Thoracic aorta (tissue), 2 donors: ENCODE measurements at regions not wholly inside any gene's neighbourhood (a gene's known extent, or its start where the extent isn't known, plus 50 kb on each side); places are given as distances from the start of the nearest gene placed in this dataset.

Experiments used
- ATAC-seq: fragments of 150-250 bp; one replicate; pipeline ENCODE4 v1.8.0; 2017; ENCODE audit warnings: low read depth; ENCODE audit not compliant: insufficient number of reproducible peaks, low FRiP score
- DNase-seq: peaks from one replicate; pipeline ENCODE4 v3.0.0-alpha.2; 2020; ENCODE audit warnings: low spot score
- H3K27ac ChIP-seq, 2 donors: fragments of 200-600 bp; sonication (generic); 1 replicate in 1 of 2; 2 replicates in 1 of 2; pipeline ENCODE4 v1.5.1; 2016; ENCODE audit warnings: mild to moderate bottlenecking in 2 of 2, moderate library complexity in 2 of 2
- H3K27me3 ChIP-seq: fragments of 200-600 bp; sonication (generic); replicated peaks from 2 replicates; pipeline ENCODE4 v1.6.0; 2016; ENCODE audit warnings: mild to moderate bottlenecking; ENCODE audit not compliant: insufficient read depth
- H3K36me3 ChIP-seq: fragments of 200-600 bp; sonication (generic); one replicate; pipeline ENCODE4 v1.5.1; 2016
- H3K4me1 ChIP-seq, 2 donors: fragments of 200-600 bp; sonication (generic); 1 replicate in 1 of 2; 2 replicates in 1 of 2; pipeline versions ENCODE4 v1.5.1 to v1.6.0; 2016; ENCODE audit warnings: low read depth in 2 of 2, mild to moderate bottlenecking in 1 of 2; ENCODE audit not compliant: control insufficient read depth in 1 of 2
- H3K4me3 ChIP-seq: fragments of 200-600 bp; sonication (generic); 2 replicates; pipeline ENCODE4 v1.5.1; 2016; ENCODE audit warnings: mild to moderate bottlenecking
- H3K9me3 ChIP-seq: fragments of 200-600 bp; sonication (generic); 2 replicates; pipeline ENCODE4 v1.5.1; 2016
- CTCF ChIP-seq: fragments of 200-600 bp; sonication (generic); IDR thresholded peaks from one replicate; pipeline ENCODE4 v1.5.1; 2019; ENCODE audit warnings: antibody characterized with exemption

DNA sequence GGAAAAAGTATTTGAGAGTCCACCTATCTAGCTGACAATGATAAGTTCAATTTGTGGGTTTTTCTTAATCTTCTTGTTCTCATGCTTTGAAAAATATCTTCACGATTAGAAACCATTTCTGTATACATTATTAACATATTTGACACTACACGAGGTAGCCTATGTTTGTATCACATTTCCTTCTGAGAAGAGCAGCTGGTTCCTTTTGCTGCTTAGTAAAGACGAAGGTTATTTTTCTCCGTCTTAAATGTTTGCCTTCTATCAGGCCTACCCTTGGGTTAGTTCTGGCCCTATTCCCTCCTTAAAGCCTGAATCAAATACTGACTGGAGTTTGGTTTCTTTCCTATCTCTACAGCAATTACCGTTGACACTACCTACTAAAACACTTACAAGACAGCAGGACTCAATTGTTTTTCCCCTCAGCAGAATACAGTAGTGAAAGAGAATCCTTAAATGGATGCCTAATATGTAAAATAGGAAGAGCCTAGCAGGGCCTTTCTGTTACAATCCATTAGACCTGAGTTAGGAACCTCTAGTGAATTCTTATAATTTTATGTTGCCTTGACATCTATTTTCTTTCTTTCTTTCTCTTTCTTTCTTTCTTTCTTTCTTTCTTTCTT, 790.4 kb downstream of the EPHA4 start:
- Histone ChIP-seq H3K4me1 (peaks cover 0 to 9% of the 10 kb centered on the region in 2 donors), H3K36me3 (no peaks in the 10 kb centered on the region), H3K27me3 (no peaks in the 10 kb centered on the region), H3K9me3 (no peaks in the 10 kb centered on the region), H3K27ac (no peak overlapping the region), H3K4me3 (no peak overlapping the region)
- DNase-seq (no peak), ATAC-seq (no peak)
- no peak for TF ChIP-seq CTCF

DNA sequence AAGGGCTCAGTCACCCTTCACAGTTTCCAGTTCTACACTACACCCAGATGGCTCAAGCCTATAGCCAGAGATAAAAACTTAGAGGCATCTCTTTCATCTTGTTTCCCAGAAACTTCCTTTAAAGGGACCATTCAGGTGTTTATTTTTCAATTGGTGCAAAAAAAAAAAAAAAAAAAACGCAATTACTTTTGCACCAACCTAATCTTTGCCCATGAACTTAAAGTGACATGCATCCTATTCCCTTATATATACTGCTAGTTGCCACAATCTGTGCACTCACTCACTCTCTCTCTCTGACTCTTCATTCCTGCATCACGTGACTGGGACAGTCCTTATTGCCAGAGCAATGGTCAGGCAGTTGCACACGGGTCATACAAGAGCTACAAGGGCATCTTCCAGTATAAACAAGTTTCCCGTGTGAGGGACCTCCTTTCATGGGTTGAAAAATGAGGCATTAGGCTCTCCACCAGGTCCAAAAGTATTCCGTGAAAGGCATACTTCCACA, 789.4 kb downstream of the EPHA4 start:
- Histone ChIP-seq H3K27ac (no peak overlapping the region), H3K4me1 (peaks cover 0 to 9% of the 10 kb centered on the region in 2 donors), H3K9me3 (no peaks in the 10 kb centered on the region), H3K4me3 (no peak overlapping the region), H3K36me3 (no peaks in the 10 kb centered on the region), H3K27me3 (no peaks in the 10 kb centered on the region)
- no peak for DNase-seq
- ATAC-seq: no peak
- TF ChIP-seq CTCF: no peak

DNA sequence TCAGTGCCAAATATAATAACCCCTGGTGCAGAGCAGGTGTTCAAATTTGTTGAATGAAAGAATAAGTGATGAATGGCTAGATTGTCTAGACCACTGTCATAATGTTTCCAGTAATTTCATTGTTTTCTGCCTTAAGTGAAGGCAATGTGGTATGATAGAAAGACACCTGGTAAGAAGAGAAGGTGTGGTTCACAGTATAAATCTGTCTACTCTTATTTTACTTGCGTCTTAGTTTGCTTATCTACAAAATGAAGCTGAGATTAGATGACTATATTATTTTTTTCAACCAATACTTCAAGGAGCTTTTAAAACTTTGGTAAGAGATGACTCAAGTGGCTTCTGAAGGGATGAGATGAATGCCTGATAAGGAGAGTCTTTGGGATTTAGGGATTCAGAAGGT, 788.4 kb downstream of the EPHA4 start:
- no peak overlapping the region for H3K4me3 ChIP-seq
- H3K27me3 ChIP-seq: no peaks in the 10 kb centered on the region
- DNase-seq (no peak), ATAC-seq (no peak)
- no peak overlapping the region for H3K27ac ChIP-seq
- H3K4me1 ChIP-seq: peaks cover 0 to 9% of the 10 kb centered on the region in 2 donors
- H3K36me3 ChIP-seq: no peaks in the 10 kb centered on the region
- no peak for TF ChIP-seq CTCF
- H3K9me3 ChIP-seq: no peaks in the 10 kb centered on the region

- no peaks in the 10 kb centered on the region for H3K9me3 ChIP-seq
- DNase-seq: no peak
- no peaks in the 10 kb centered on the region for H3K27me3 ChIP-seq
- TF ChIP-seq CTCF: no peak
- no peaks in the 10 kb centered on the region for H3K36me3 ChIP-seq
- H3K4me3 ChIP-seq: no peak overlapping the region
- no peak for ATAC-seq
- no peak overlapping the region for H3K27ac ChIP-seq
- peaks cover 0 to 5% of the 10 kb centered on the region in 2 donors for H3K4me1 ChIP-seq
Observed at GRCh38 chr2:220785178-220785577, 786.9 kb downstream of the EPHA4 start.

DNA sequence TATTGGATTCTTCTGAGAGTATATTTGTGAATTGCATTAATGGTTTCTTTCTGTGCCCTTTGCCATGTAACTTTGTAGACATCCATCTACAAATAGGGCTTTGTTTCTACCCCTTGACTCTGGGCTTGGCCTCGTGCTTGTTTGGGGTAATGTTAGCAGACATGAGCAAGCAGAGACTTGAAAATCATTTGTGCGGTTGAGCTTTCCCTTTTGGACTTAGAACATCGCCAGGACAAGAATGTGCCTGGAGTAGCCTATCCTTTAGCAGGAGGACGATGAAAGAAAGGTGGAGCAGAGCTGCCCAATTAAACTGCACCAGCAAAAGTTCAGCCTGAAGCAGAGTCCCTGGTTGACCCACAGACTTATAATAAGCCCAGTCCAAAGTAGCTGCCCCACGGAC, 785.9 kb downstream of the EPHA4 start:
- no peaks in the 10 kb centered on the region for H3K27me3 ChIP-seq
- H3K4me1 ChIP-seq: no peaks in the 10 kb centered on the region
- TF ChIP-seq CTCF: no peak
- H3K27ac ChIP-seq: no peak overlapping the region
- no peaks in the 10 kb centered on the region for H3K36me3 ChIP-seq
- no peak for DNase-seq
- H3K4me3 ChIP-seq: no peak overlapping the region
- no peak for ATAC-seq
- no peaks in the 10 kb centered on the region for H3K9me3 ChIP-seq
